ENCODE measurements at regions not wholly inside any gene's neighbourhood (a gene's known extent, or its start where the extent isn't known, plus 50 kb on each side); places are given as distances from the start of the nearest gene placed in this dataset.

GRCh38 chr20:1707588-1708449 lies 50.2 kb upstream of the SIRPG start:
- no peaks in the 10 kb centered on the region for H3K36me3 Mint-ChIP-seq
- H3K4me3 Mint-ChIP-seq, result no peak overlapping the region
- H3K4me1 Mint-ChIP-seq (ENCODE audit: low read depth in 2 of 2), result peaks cover 2 to 5% of the 10 kb centered on the region in 2 donors
- DNase-seq (ENCODE audit: low spot score), result no peak
- H3K27me3 Mint-ChIP-seq, result peaks cover 25 to 29% of the 10 kb centered on the region in 2 donors
- peak overlapping the region in 1 of 2 donors; percentile 40 for H3K27ac Mint-ChIP-seq
- H3K9me3 Mint-ChIP-seq, result no peaks in the 10 kb centered on the region
- ATAC-seq, result no peak

Measured in natural killer cell treated with Interleukin-12 subunit alpha and Interleukin-12 subunit beta and Interleukin-15 and Interleukin-18, amount 100 ng/mL, for 72 hours (primary cell).